Gastroesophageal sphincter (tissue), 4 donors: ENCODE measurements at regions not wholly inside any gene's neighbourhood (a gene's known extent, or its start where the extent isn't known, plus 50 kb on each side); places are given as distances from the start of the nearest gene placed in this dataset.

Experiments
- ATAC-seq: fragments of 150-250 bp; one replicate; pipeline ENCODE4 v1.9.1; 2016; ENCODE audit warnings: mild to moderate bottlenecking, moderate library complexity
- H3K27ac ChIP-seq, 4 donors: fragments of 200-600 bp; sonication (generic) in 3 of 4; 1 replicate in 3 of 4; 2 replicates in 1 of 4; pipeline ENCODE4 v1.5.1; 2016 to 2019
- H3K27me3 ChIP-seq: fragments of 200-600 bp; sonication (generic); one replicate; pipeline ENCODE4 v1.5.1; 2019
- H3K36me3 ChIP-seq, 2 donors: fragments of 200-600 bp; sonication (generic); one replicate each; pipeline ENCODE4 v1.5.1; 2019; ENCODE audit warnings: control low read depth in 1 of 2
- H3K4me1 ChIP-seq, 3 donors: fragments of 200-600 bp; sonication (generic); 1 replicate in 2 of 3; 2 replicates in 1 of 3; pipeline ENCODE4 v1.5.1; 2016 to 2019; ENCODE audit warnings: control low read depth in 2 of 3
- H3K4me3 ChIP-seq, 2 donors: fragments of 200-600 bp; sonication (generic); one replicate each; pipeline ENCODE4 v1.5.1; 2019; ENCODE audit warnings: mild to moderate bottlenecking in 1 of 2, moderate library complexity in 1 of 2
- H3K9me3 ChIP-seq, 3 donors: fragments of 200-600 bp; sonication (generic); one replicate each; pipeline ENCODE4 v1.5.1; 2017 to 2019; ENCODE audit warnings: control low read depth in 2 of 3
- CTCF ChIP-seq, 4 experiments: fragments of 200-600 bp in 2 of 4; fragments of 450-650 bp in 2 of 4; sonication (generic) in 1 of 4; IDR thresholded peaks; one replicate each; pipeline ENCODE4 v1.5.1; 2017 to 2019; ENCODE audit warnings: antibody characterized with exemption in 4 of 4, mild to moderate bottlenecking in 2 of 4, moderate library complexity in 2 of 4
- EP300 ChIP-seq: sonication (generic); formaldehyde crosslinking; IDR thresholded peaks from one replicate; pipeline ENCODE4 v1.6.1; 2017; ENCODE audit warnings: antibody characterized with exemption, mild to moderate bottlenecking
- POLR2A ChIP-seq, 2 donors: fragments of 450-650 bp; IDR thresholded peaks; one replicate each; pipeline ENCODE4 v1.6.1; 2017; ENCODE audit warnings: antibody characterized with exemption in 2 of 2, mild to moderate bottlenecking in 2 of 2, moderate library complexity in 1 of 2
- POLR2AphosphoS5 ChIP-seq: sonication (generic); formaldehyde crosslinking; IDR thresholded peaks from one replicate; pipeline ENCODE4 v1.6.1; 2017; ENCODE audit warnings: antibody characterized with exemption
- WGBS, 2 donors: methylation state at CpG; one replicate each; pipeline ENCODE4 v1.1.5; 2018; ENCODE audit warnings: low coverage in 1 of 2; 5-methylcytosine and 5-hydroxymethylcytosine counted together

- no peak overlapping the region for H3K4me3 ChIP-seq
- H3K27ac ChIP-seq = no peak overlapping the region
- H3K36me3 ChIP-seq = no peaks in the 10 kb centered on the region
- no peaks in the 10 kb centered on the region for H3K9me3 ChIP-seq
- 68 to 71% methylated on average over 2 of the region's 2 CpGs for WGBS, 2 donors
- ATAC-seq = no peak
- H3K27me3 ChIP-seq = no peaks in the 10 kb centered on the region
- no peak for TF ChIP-seq POLR2AphosphoS5
- TF ChIP-seq EP300 = no peak
- TF ChIP-seq POLR2A (IDR thresholded peaks at IDR 0.05) = no peak
- TF ChIP-seq CTCF (IDR thresholded peaks at IDR 0.05) = no peak
- no peaks in the 10 kb centered on the region for H3K4me1 ChIP-seq
Measured at GRCh38 chr15:58294681-58295254, 137.0 kb upstream of the LIPC start.

- no peaks in the 10 kb centered on the region for H3K9me3 ChIP-seq
- no peak overlapping the region for H3K27ac ChIP-seq
- TF ChIP-seq EP300 (no peak), POLR2AphosphoS5 (no peak), CTCF (IDR thresholded peaks at IDR 0.05) (no peak), POLR2A (IDR thresholded peaks at IDR 0.05) (no peak)
- no peak for ATAC-seq
- no peak overlapping the region for H3K4me3 ChIP-seq
- no peaks in the 10 kb centered on the region for H3K36me3 ChIP-seq
- H3K4me1 ChIP-seq = no peaks in the 10 kb centered on the region
- H3K27me3 ChIP-seq = no peaks in the 10 kb centered on the region
- WGBS, 2 donors = 63 to 68% methylated on average over 7 of the region's 7 CpGs
Measured at GRCh38 chr15:58295637-58296215, 136.1 kb upstream of the LIPC start.

- no peaks in the 10 kb centered on the region for H3K36me3 ChIP-seq
- 0 to 54% methylated on average over 1 to 2 of the region's 2 CpGs for WGBS, 2 donors
- no peak for ATAC-seq
- TF ChIP-seq POLR2AphosphoS5 = no peak
- no peak for TF ChIP-seq CTCF (IDR thresholded peaks at IDR 0.05)
- no peak for TF ChIP-seq POLR2A (IDR thresholded peaks at IDR 0.05)
- no peak for TF ChIP-seq EP300
- no peaks in the 10 kb centered on the region for H3K27me3 ChIP-seq
- no peak overlapping the region for H3K4me3 ChIP-seq
- no peak overlapping the region for H3K27ac ChIP-seq
- H3K4me1 ChIP-seq = no peaks in the 10 kb centered on the region
- H3K9me3 ChIP-seq = no peaks in the 10 kb centered on the region
Measured at GRCh38 chr15:58296276-58296675, 135.5 kb upstream of the LIPC start.

- Histone ChIP-seq H3K4me3 (no peak overlapping the region), H3K27ac (no peak overlapping the region), H3K4me1 (no peaks in the 10 kb centered on the region), H3K36me3 (no peaks in the 10 kb centered on the region), H3K9me3 (no peaks in the 10 kb centered on the region), H3K27me3 (no peaks in the 10 kb centered on the region)
- ATAC-seq = no peak
- WGBS, 2 donors = 91 to 100% methylated on average over 1 of the region's 1 CpG
- TF ChIP-seq POLR2A (IDR thresholded peaks at IDR 0.05) = no peak
- no peak for TF ChIP-seq EP300
- TF ChIP-seq CTCF (IDR thresholded peaks at IDR 0.05) = no peak
- TF ChIP-seq POLR2AphosphoS5 = no peak
Measured at GRCh38 chr15:58297639-58298038, 134.2 kb upstream of the LIPC start.
